ENCODE measurements at regions not wholly inside any gene's neighbourhood (a gene's known extent, or its start where the extent isn't known, plus 50 kb on each side); places are given as distances from the start of the nearest gene placed in this dataset.

GRCh38 chr16:52896478-52897164 lies 156.1 kb downstream of the CHD9NB start:
- no peak for FAIRE-seq
- DNase-seq (ENCODE audit: insufficient read length, low spot score), result no peak

- no peak for DNase-seq (ENCODE audit: insufficient read length, low spot score)
- no peak for FAIRE-seq
These were observed 178.7 kb downstream of the CHD9NB start for GRCh38 chr16:52874042-52874441.

DNA sequence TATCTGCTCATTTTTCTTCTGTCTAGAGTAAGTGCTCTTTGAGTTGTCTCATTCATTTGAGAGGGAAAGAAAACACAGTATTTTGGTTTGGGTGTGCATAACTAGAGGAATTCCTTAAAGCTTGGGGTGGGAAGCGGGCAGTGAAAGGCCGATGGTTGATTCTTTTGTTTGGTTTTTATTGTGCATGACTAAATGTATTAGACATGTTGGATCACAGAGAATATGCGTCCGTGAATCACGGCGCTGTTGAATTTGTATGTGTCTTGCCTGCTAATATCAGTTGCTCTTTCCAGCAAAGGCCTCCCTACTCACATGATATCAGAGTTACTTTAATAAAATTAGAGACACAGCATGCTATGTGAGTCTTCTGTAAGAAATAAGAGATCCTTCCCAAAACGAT lies 180.0 kb downstream of the CHD9NB start:
- DNase-seq (ENCODE audit: insufficient read length, low spot score), result no peak
- FAIRE-seq, result no peak

DNA sequence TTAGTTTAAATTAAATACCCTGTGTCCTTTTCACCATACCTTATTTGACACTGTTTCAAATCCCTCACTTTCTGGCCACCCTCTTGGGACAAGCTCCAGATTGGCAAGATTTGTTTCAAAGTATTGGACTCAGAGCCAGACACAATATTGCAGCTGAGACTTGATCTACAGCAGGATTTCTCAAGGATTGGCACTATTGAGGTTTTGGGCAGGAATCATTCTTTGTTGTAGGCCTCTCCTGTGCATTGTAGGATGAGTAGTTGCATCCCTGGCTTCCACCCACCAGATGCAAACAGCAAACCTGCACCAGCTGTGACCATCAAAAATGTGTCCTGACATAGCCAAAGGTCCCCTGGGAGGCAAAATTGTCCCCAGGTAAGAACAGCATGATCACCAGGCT lies 181.2 kb downstream of the CHD9NB start:
- FAIRE-seq, result no peak
- no peak for DNase-seq (ENCODE audit: insufficient read length, low spot score)

DNA sequence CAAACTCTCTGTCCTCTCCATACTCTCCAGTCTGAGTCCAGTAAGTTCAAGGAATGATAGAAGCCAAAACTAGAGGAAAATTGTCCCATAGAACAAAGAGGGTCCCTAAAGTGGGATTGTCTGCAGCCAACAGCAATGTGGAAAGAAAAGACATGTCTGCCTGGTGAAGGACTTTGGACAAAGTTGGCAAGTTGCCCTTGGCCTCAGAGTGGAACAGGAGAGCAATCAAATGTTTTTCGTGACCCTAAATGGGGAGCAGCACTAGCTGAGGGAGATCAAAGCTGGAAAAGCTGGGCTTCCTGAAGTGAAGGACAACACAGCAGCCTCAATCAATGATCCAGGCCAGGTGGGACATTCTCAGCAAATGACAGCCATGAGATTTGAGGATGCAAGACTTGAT lies 183.5 kb downstream of the CHD9NB start:
- no peak for DNase-seq (ENCODE audit: insufficient read length, low spot score)
- no peak for FAIRE-seq

DNA sequence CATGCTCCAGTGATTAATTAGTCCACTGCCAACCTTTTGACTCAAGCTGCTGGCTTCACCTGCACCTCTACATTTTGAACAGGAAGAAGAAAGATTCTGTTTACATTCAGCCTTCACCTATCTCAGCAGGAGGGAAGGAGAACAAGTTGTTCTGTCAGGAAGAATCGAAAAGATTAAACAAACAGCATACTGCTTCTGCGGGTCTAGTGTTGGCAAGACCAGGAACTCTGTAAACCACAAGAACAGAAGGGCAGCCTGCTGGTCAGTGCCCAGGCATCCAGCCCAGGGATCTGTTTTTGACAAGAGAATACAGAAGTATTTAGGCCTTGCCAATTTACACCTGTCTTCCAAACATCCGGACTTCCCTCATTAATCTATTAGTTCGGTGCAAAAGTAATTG lies 189.7 kb downstream of the CHD9NB start:
- FAIRE-seq, result no peak

GRCh38 chr16:52861614-52862022 lies 191.1 kb downstream of the CHD9NB start:
- no peak for FAIRE-seq

More for the DNA sequence above, 189.7 kb downstream of the CHD9NB start:
- DNase-seq (ENCODE audit: insufficient read length, low spot score), result no peak

GRCh38 chr16:52855463-52855862 lies 197.2 kb downstream of the CHD9NB start:
- DNase-seq (ENCODE audit: insufficient read length, low spot score) (no peak), FAIRE-seq (no peak)

More at GRCh38 chr16:52861614-52862022, 191.1 kb downstream of the CHD9NB start:
- no peak for DNase-seq (ENCODE audit: insufficient read length, low spot score)

- no peak for FAIRE-seq
- no peak for DNase-seq (ENCODE audit: insufficient read length, low spot score)
These were observed 199.7 kb downstream of the CHD9NB start for GRCh38 chr16:52852978-52853377.

DNA sequence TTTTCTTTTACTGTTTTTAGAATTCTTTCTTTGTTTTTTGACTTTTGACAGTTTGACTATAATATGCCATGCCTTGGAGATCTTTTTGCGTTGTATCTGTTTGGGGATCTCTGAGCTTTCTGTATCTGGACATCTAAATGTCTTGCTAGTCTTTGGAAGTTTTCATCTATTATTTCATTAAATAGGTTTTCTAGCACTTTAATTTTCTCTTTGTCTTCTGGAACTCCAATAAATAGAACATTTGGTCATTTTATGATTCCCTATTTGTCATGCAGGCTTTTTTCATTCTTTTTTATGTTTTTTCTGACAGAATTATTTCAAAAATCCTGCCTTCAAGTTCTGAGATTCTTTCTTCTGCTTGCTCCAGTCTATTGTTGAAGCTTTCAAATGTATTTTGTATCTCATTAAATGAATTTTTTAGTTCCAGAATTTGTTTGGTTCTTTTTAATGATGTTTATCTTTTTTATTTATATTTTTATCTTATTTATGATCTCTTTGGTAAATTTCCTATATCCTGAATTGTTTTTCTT lies 201.4 kb downstream of the CHD9NB start:
- FAIRE-seq (no peak), DNase-seq (ENCODE audit: insufficient read length, low spot score) (no peak)

GRCh38 chr16:52843381-52843780 lies 209.3 kb downstream of the CHD9NB start:
- no peak for DNase-seq (ENCODE audit: insufficient read length, low spot score)
- FAIRE-seq, result no peak

- FAIRE-seq (no peak), DNase-seq (ENCODE audit: insufficient read length, low spot score) (no peak)
These were observed 215.4 kb downstream of the CHD9NB start for GRCh38 chr16:52837251-52837650.

DNA sequence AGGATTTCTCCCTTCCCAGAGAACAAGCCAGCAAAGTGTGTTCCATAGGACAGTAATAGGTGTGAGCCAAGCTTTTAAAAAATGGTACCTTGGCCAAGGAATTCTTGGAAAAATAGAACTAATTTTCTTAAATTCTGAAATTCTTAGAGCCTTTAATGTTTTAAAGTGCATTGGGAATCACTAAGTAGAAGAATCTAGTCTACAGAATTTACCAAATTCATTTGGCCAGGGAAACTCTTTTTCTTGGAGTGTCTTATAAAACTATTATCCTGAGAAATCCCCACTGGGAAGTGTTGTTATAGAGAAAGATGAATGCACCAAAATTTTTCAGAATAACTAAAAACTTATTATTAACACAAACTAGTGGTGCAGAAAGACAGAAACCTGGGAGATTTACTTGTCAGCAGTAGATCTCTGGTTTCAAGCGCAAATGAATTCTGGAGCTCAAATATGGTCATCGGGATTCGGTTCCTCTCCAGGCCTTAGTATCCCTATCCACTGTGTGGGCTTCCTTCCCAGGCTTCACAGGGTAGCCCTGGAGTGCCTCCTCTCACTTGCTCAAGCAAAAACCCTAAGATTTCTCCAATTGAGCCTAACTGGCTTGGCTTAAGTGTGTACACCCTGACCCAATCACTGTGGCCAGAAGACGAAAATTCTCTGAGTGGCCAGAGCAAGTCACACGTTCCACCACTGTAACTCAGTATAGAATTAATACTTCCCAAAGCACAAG lies 217.8 kb downstream of the CHD9NB start:
- no peak for DNase-seq (ENCODE audit: insufficient read length, low spot score)
- no peak for FAIRE-seq

DNA sequence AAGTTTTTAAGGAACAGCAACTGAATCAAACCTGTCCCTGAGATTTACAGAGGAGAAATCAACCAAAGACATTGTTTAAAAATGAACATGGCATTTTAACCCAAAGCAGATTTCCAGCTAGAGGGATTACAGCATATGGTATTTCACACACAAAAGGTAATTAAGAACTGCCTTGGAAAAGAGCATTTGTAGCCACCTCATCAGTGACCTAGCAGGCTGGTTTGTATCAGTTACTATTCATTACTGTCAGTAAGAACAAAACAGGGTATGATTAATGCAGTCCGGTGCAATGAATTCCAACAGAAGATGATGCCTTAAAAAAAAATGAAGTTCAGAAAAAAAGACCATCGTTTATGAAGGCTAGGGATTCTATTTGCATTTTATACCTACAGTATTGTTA lies 219.9 kb downstream of the CHD9NB start:
- no peak for FAIRE-seq
- no peak for DNase-seq (ENCODE audit: insufficient read length, low spot score)

GRCh38 chr16:52827456-52827855 lies 225.2 kb downstream of the CHD9NB start:
- FAIRE-seq, result no peak

GRCh38 chr16:52825892-52826291 lies 226.8 kb downstream of the CHD9NB start:
- DNase-seq (ENCODE audit: insufficient read length, low spot score) (no peak), FAIRE-seq (no peak)

More at GRCh38 chr16:52827456-52827855, 225.2 kb downstream of the CHD9NB start:
- no peak for DNase-seq (ENCODE audit: insufficient read length, low spot score)

DNA sequence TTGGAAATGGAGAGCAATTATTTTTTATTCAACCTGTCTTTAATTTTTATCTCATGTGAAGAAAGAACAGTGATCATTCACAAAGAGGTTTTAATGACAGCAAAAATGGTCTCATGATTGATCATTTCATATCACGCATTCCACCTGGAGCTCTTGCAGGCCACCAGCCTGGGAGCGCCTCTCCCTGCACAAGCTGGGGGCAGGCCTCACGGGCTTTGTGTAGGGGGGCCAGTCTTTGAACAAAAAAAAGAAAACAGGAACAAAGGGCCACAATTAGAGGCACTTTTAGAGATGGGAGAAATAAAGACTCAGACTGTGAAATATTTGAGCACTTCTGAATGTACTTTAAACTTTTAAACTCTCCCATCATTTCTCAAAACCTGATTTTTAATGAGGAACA lies 232.9 kb downstream of the CHD9NB start:
- no peak for DNase-seq (ENCODE audit: insufficient read length, low spot score)

GRCh38 chr16:52819405-52819804 lies 233.3 kb downstream of the CHD9NB start:
- FAIRE-seq (no peak), DNase-seq (ENCODE audit: insufficient read length, low spot score) (no peak)

More for the DNA sequence above, 232.9 kb downstream of the CHD9NB start:
- no peak for FAIRE-seq

GRCh38 chr16:52817696-52818095 lies 235.0 kb downstream of the CHD9NB start:
- DNase-seq (ENCODE audit: insufficient read length, low spot score) (no peak), FAIRE-seq (no peak)

GRCh38 chr16:52816993-52817392 lies 235.7 kb downstream of the CHD9NB start:
- FAIRE-seq, result no peak

GRCh38 chr16:52812678-52813556 lies 239.8 kb downstream of the CHD9NB start:
- peak; percentile 73 for DNase-seq (ENCODE audit: insufficient read length, low spot score)

More at GRCh38 chr16:52816993-52817392, 235.7 kb downstream of the CHD9NB start:
- no peak for DNase-seq (ENCODE audit: insufficient read length, low spot score)

More at GRCh38 chr16:52812678-52813556, 239.8 kb downstream of the CHD9NB start:
- FAIRE-seq, result peak; percentile 88

Measured in HTR-8/SVneo (cell line).